Panc1 (cell line): ENCODE measurements at regions not wholly inside any gene's neighbourhood (a gene's known extent, or its start where the extent isn't known, plus 50 kb on each side); places are given as distances from the start of the nearest gene placed in this dataset.

Source experiments
- ATAC-seq: fragments of 200-7000 bp; cut with Tn5 transposase; 2 replicates; pipeline ENCODE4 v1.9.1; 2020; ENCODE audit warnings: mild to moderate bottlenecking, moderate library complexity
- BruUV-seq: library from RNA; stranded (reverse); fragments of 400-500 nt; replicated peaks from 2 replicates; lab custom pipeline; 2021; lab: Mats Ljungman, UMichigan
- CTCF ChIA-PET: fragments of 300-600 bp; sonication (Branson Sonifier 250); formaldehyde crosslinking; loops from one replicate; lab custom pipeline; 2022; ENCODE audit warnings: antibody characterized with exemption; lab: Charles Lee
- POLR2A ChIA-PET: fragments of 300-600 bp; sonication (Branson Sonifier 250); formaldehyde crosslinking; loops from one replicate; lab custom pipeline; 2022; ENCODE audit warnings: antibody characterized with exemption; lab: Charles Lee
- DNase-seq: peaks from one replicate; pipeline ENCODE4 v3.0.0-alpha.2; 2010; ENCODE audit warnings: low read depth, low spot score
- H3K27ac ChIP-seq: 2 replicates; pipeline ENCODE4 v1.5.1; 2011; ENCODE audit warnings: mild to moderate bottlenecking, low read length, inconsistent platforms
- H3K27me3 ChIP-seq: fragments of 200-500 bp; sonication (Bioruptor generic); 2 replicates; pipeline ENCODE4 v1.6.0; 2014; ENCODE audit warnings: low read length, inconsistent platforms; ENCODE audit not compliant: control insufficient read depth, insufficient read depth
- H3K36me3 ChIP-seq: fragments of 200-500 bp; sonication (Bioruptor generic); 2 replicates; pipeline ENCODE4 v1.5.1; 2014; ENCODE audit warnings: inconsistent platforms, mild to moderate bottlenecking, low read length, moderate library complexity; ENCODE audit not compliant: control insufficient read depth, insufficient read depth
- H3K4me1 ChIP-seq: 2 replicates; pipeline ENCODE4 v1.5.1; 2011; ENCODE audit warnings: inconsistent platforms, mild to moderate bottlenecking, low read length, moderate library complexity; ENCODE audit not compliant: control insufficient read depth, insufficient read depth
- H3K4me3 ChIP-seq, 2 experiments: 2 replicates each; pipeline ENCODE4 v1.5.1; 2011 to 2012; ENCODE audit warnings: low read depth in 2 of 2, low read length in 2 of 2, mild to moderate bottlenecking in 2 of 2, inconsistent platforms in 1 of 2, moderate library complexity in 1 of 2
- H3K9me3 ChIP-seq: fragments of 200-500 bp; sonication (Bioruptor generic); 2 replicates; pipeline ENCODE4 v1.5.1; 2014; ENCODE audit warnings: low read depth, mild to moderate bottlenecking, inconsistent platforms, low read length, moderate library complexity; ENCODE audit not compliant: control insufficient read depth, insufficient read depth
- POLR2AphosphoS5 ChIP-seq: IDR thresholded peaks from 2 replicates; pipeline ENCODE4 v1.6.1; 2012; ENCODE audit warnings: mild to moderate bottlenecking, low read depth, low read length, moderate library complexity
- REST ChIP-seq, 2 experiments: IDR thresholded peaks; 2 replicates each; pipeline ENCODE4 v1.6.1; 2011 to 2012; ENCODE audit warnings: low read depth in 2 of 2, control low read depth in 1 of 2, low read length in 1 of 2, mild to moderate bottlenecking in 1 of 2, moderate library complexity in 1 of 2; ENCODE audit not compliant: insufficient read depth in 1 of 2
- SIN3A ChIP-seq: IDR thresholded peaks from 2 replicates; pipeline ENCODE4 v1.6.1; 2012; ENCODE audit warnings: low read depth, mild to moderate bottlenecking, low read length, moderate library complexity, borderline replicate concordance; ENCODE audit not compliant: insufficient read depth
- TCF7L2 ChIP-seq: IDR thresholded peaks from 2 replicates; pipeline ENCODE4 v1.6.1; 2011; ENCODE audit warnings: mild to moderate bottlenecking, low read depth, low read length, inconsistent platforms
- in situ Hi-C: cut with HindIII; loops from 2 replicates; pipeline ENCODE4 v1.10.0; 2016; ENCODE audit warnings: low sequenced_read_pairs, low pct_unique_long_range_greater_than_20kb
- intact Hi-C: fragments of 100-400 bp; cut with micrococcal nuclease; formaldehyde crosslinking; loops from one replicate; pipeline ENCODE4 v1.10.0; 2022; ENCODE audit not compliant: unreplicated experiment
- TF ChIP-seq, protein P1 (sequence below): fragments of 450-650 bp; IDR thresholded peaks from 2 replicates; pipeline ENCODE4 v1.5.1; 2017; ENCODE audit warnings: mild to moderate bottlenecking

- BruUV-seq = no TSS peak
- intact Hi-C loops (no loop called here), in situ Hi-C loops (no loop called here)
- Histone ChIP-seq H3K4me1 (no peaks in the 10 kb centered on the region), H3K27ac (no peak overlapping the region), H3K9me3 (no peaks in the 10 kb centered on the region), H3K4me3 (no peak overlapping the region), H3K36me3 (no peaks in the 10 kb centered on the region), H3K27me3 (no peaks in the 10 kb centered on the region)
- DNase-seq (no peak), ATAC-seq (no peak)
- ChIA-PET POLR2A (no interaction called here), CTCF (no interaction called here)
- no peak for TF ChIP-seq POLR2AphosphoS5
- no peak for TF ChIP-seq REST (IDR thresholded peaks at IDR 0.05; ENCODE audit: insufficient read depth in 1 of 2, low read depth in 2 of 2, low read length in 1 of 2)
- TF ChIP-seq SIN3A = no peak
- TF ChIP-seq, protein P1, sequence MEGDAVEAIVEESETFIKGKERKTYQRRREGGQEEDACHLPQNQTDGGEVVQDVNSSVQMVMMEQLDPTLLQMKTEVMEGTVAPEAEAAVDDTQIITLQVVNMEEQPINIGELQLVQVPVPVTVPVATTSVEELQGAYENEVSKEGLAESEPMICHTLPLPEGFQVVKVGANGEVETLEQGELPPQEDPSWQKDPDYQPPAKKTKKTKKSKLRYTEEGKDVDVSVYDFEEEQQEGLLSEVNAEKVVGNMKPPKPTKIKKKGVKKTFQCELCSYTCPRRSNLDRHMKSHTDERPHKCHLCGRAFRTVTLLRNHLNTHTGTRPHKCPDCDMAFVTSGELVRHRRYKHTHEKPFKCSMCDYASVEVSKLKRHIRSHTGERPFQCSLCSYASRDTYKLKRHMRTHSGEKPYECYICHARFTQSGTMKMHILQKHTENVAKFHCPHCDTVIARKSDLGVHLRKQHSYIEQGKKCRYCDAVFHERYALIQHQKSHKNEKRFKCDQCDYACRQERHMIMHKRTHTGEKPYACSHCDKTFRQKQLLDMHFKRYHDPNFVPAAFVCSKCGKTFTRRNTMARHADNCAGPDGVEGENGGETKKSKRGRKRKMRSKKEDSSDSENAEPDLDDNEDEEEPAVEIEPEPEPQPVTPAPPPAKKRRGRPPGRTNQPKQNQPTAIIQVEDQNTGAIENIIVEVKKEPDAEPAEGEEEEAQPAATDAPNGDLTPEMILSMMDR = no peak
- no peak for TF ChIP-seq TCF7L2
Measured at GRCh38 chr2:18096836-18097405, 218.5 kb downstream of the KCNS3 start.

DNA sequence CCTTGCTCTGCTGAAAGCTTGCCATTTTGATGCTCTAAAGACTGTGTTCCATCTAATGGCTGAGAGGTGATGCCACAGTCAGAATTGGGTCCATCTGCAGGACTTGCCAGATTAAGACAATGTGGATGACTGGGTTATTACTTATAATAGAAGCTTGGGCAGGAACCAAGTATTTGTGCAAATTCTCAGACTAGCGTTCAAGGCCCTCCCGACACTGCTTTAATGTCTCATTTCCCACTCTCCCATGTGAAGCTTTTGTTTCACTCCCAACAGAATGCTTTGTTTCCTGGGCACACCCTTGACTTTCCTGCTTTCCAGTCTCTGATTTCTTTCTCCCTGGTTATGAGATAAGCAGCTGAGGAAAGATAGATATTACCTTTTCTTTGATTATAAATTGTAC, 215.8 kb downstream of the KCNS3 start:
- Histone ChIP-seq H3K4me3 (no peak overlapping the region), H3K27ac (no peak overlapping the region), H3K4me1 (no peaks in the 10 kb centered on the region), H3K9me3 (no peaks in the 10 kb centered on the region), H3K27me3 (no peaks in the 10 kb centered on the region), H3K36me3 (no peaks in the 10 kb centered on the region)
- DNase-seq (no peak), ATAC-seq (no peak)
- intact Hi-C loops = no loop called here
- in situ Hi-C loops = no loop called here
- TF ChIP-seq, protein P1 = no peak
- no peak for TF ChIP-seq TCF7L2
- no peak for TF ChIP-seq SIN3A
- TF ChIP-seq REST (IDR thresholded peaks at IDR 0.05; ENCODE audit: insufficient read depth in 1 of 2, low read depth in 2 of 2, low read length in 1 of 2) = no peak
- no peak for TF ChIP-seq POLR2AphosphoS5
- ChIA-PET POLR2A (no interaction called here), CTCF (no interaction called here)
- no TSS peak for BruUV-seq
